NCI-H748 (cell line): ENCODE measurements at regions not wholly inside any gene's neighbourhood (a gene's known extent, or its start where the extent isn't known, plus 50 kb on each side); places are given as distances from the start of the nearest gene placed in this dataset.
"Not testable (repeated sequence)": the region's sequence is repeated elsewhere in the genome, so short reads cannot be mapped to it uniquely, and the experiment has no call there.

Source experiments
- DNase-seq: peaks from one replicate; lab custom pipeline; 2025; ENCODE audit not compliant: unreplicated experiment; lab: John Stamatoyannopoulos, UW

DNA sequence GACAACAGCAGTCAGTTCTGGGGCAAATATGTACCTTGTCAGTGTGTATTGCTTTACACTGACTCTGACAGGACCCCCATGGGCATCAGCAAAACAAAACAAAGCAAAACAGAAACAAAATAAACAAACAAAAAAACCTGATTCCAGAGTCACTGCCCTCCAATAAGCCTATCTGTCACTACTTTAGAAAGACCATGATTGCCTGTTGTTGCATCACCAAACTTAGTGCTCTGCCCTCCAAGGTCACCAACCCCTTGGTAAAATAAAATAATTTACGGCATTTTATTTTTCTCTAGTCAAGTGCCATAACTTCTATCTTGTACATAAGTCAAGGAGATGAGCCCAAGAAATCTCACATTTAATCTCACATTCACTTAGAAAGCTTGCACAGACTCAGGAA lies 120.9 kb upstream of the ADAMTS3 start:
- no peak for DNase-seq

DNA sequence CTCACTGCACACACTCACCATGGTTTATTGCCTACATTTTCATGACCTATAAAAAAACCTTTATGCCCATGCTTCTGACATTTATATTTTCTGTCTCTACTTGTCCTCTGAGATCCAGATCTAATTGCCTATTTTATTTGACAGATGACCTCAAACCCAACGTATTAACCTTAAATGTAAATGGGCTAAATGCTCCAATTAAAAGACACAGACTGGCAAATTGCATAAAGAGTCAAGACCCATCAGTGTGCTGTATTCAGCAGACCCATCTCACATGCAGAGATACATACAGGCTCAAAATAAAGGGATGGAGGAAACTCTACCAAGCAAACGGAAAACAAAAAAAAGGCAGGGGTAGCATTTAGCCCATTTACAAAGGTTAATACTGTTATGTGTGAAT lies 117.4 kb upstream of the ADAMTS3 start:
- not testable (repeated sequence) for DNase-seq

DNA sequence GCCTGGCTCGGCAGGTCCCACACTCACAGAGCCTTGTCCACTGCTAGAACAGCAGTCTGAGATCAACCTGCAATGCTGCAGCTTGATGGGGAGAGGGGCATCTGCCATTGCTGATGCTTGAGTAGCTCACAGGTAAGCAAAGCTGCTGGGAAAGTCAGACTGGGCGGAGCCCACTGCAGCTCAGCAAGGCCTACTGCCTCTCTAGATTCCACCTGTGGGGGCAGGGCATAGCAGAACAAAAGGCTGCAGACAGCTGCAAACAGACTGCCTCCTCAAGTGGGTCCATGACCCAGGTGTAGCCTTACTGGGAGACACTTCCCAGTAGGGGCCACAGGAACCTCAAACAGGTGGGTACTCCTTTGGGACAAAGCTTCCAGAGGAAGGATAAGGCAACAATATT lies 110.6 kb upstream of the ADAMTS3 start:
- DNase-seq, result peak; percentile 1

DNA sequence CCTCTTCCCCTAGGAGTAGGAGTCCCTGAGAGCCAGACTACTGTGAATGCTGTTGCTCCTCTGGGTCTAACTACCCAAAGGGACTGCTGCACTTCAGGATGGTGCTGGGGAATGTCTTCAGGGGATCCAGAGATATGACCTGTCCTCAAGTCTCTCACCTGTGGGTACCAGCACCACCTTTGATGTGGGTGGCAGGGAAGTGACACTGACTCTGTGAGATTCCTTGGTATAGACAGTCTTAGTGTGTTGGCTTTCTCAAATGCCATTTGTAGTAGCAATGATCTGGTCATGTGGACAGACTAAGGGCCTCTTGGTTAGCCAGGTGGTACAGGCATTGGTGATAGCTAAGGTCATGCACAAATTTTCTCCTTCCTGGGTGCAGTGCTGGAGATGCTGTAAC lies 108.9 kb upstream of the ADAMTS3 start:
- DNase-seq, result no peak

DNA sequence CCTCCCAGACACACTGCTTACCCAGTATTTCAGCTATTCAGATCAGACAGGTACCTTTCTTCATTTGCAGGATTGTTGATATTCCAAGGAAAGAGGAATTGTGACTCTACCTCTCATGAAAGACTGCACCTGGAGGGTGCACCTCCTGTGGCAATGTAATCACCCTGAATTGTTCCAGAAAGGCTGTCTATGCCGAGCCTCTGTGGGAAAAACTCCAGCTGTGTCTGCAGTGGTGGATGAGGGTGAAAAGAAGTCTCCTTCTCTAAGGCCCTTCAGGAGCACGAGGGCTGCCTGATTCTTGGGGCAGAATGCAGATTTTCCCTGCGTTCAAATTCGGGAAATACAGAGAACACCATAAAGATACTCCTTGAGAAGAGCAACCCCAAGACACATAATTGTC lies 108.2 kb upstream of the ADAMTS3 start:
- DNase-seq, result no peak

DNA sequence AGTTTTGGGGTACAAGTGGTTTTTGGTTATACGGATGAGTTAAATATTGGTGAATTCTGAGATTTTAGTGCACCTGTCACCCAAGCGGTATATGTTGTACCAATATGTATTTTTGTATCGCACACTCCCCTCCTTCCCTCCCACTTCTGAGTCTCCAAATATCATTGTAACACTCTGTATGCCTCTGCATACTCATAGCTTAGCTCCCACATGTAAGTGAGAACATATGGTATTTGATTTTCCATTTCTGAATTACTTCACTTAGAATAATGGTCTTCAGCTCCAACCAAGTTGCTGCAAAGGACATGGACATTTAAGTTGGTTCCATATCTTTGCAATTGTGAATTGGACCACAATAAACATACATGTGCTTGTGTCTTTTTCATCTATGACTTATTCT lies 103.0 kb upstream of the ADAMTS3 start:
- DNase-seq, result no peak

DNA sequence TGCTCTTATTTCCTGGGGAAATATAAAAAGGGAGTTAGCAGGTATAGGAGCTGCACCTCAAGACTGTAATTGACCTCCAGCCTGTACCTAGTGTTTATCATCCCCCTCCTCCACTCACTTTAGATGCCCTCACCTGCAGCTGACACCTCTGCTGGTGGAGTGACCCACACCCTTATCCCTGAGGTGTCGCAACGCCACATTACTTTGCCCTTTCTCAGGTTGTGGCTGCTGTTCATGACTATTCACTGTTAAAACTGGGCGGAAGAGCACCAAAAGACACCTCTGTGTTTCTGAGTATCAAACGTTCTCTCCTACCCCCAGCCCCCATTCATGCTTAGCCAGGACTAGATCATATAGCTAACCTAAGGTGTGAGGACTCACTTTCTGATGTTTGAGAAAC lies 101.5 kb upstream of the ADAMTS3 start:
- no peak for DNase-seq

DNA sequence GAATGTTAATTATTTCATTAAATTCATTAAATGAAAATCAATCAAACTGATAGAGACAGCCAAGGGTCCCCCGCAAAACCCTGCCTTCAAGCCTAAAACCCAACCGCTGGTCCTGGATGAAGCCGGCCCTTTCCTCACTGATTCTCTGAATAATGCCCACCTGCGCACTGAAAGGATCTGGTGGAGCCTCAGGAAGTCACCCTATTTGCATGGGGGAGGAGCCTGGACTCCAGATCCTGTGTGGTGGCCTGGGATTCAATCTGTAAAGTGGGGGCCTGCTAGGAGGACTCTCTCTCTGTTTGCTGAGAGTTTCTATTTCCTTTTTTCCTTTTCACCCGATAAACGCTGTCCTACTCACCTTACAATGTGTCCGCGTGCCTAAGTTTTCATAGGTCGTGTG lies 97.9 kb upstream of the ADAMTS3 start:
- DNase-seq, result no peak

DNA sequence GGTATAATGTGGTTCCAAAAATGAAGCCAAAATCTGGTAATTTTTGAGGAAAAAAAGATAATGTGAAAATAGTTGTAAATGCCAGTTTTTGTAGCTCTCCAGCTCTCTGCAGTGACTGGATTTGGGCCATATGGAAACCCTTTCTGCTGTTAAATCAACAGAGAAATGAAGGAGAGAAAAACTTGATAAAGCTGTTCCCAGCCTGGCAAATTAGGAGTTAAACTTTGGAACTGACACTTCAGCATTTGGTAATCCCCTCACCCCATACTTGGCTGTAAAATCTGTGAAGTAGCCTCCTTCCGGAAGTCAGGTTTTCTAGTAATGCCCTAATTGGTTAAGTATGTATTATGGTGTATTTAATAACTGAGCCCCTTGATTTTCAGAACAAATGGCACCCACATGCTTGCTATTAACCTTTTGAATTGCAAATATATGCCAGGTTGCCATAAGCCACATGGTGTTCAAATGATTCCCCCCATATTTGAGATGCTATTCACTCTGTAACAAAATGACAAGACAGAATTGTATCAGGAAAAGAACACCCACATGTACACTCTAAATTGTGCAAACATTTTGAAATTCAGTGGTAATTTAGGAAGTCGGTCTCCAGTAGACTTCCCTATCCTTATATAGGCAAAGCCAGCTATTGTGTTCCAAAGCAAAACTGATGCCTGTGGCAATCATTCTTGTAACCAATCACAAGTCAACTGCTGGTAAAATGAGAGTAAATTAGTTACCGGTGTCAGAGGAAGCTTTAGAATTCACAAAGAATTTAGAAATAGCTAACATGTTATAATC lies 96.3 kb upstream of the ADAMTS3 start:
- DNase-seq, result no peak

DNA sequence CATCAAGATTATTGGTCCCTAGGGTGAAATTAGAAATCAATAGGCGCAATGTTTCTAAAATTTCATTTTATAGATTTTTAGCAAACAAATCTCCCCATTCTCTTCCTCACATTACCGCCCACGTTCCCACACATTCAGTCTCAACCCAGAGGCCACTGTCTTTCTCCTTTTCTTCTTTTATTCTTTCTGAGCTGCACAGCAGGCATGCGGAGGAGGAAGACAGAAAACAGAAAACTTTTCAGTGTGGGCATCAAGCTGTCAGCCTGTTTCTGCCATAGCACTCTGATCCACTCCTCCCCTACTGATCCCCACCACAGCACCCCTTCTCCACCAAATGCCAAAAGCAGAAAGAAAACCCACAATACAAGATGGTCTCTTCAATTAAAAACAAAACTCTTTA lies 94.8 kb upstream of the ADAMTS3 start:
- no peak for DNase-seq

DNA sequence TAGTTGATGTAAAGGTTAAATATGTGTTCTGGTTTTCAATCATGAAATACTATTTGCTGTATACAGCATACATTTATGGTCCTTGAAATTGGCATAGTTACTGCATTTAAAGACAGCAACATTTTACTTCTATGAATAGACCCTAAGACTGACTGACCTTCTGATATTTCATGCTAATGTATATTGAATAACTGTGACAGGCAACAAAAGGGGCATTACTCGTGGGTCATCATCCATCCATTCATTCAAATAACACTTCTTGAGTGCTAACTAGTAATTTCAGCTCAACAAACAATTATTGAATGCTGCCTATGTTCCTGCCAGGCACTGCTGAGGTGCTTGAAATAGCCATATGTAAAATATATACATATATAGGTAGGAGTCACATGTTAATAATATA lies 92.8 kb upstream of the ADAMTS3 start:
- no peak for DNase-seq

DNA sequence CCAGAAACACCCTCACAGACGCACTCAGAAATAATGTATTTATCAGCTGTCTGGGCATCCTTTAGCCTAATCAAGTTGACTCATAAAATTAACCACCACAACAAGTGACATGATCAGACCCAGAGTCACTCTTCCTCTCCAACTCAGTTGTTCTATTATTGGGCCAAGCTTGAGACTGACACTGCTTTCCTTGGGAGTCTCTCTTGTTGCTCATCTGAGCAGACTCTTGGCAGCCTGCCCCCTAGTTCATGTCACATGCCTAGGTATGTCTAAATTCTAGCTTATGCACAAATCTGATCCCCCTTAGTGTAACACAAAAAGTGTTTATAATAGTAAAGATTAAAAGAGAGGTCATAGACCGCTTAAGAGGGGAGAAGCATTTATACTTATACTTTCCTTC lies 72.6 kb upstream of the ADAMTS3 start:
- DNase-seq, result no peak

DNA sequence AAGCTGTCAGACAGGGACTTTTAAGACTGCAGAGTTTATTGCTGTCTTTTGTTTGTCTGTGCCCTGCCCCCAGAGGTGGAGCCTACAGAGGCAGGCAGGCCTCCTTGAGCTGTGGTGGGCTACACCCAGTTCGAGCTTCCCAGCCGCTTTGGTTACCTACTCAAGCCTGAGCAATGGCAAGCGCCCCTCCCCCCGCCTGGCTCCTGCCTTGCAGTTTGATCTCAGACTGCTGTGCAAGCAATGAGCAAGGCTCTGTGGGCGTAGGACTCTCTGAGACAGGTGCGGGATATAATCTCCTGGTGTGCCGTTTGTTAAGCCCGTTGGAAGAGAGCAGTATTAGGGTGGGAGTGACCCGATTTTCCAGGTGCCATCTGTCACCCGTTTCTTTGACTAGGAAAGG lies 67.8 kb upstream of the ADAMTS3 start:
- DNase-seq, result not testable (repeated sequence)

DNA sequence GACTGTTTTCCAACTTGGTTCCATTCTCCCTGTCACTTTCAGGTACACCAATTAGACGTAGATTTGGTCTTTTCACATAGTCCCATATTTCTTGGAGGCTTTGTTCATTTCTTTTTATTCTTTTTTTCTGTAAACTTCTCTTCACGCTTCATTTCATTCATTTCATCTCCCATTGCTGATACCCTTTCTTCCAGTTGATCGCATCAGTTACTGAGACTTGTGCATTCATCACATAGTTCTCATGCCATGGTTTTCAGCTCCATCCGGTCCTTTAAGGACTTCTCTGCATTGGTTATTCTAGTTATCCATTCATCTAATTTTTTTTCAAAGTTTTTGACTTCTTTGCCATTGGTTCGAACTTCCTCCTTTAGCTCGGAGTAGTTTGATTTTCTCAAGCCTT lies 66.9 kb upstream of the ADAMTS3 start:
- not testable (repeated sequence) for DNase-seq

DNA sequence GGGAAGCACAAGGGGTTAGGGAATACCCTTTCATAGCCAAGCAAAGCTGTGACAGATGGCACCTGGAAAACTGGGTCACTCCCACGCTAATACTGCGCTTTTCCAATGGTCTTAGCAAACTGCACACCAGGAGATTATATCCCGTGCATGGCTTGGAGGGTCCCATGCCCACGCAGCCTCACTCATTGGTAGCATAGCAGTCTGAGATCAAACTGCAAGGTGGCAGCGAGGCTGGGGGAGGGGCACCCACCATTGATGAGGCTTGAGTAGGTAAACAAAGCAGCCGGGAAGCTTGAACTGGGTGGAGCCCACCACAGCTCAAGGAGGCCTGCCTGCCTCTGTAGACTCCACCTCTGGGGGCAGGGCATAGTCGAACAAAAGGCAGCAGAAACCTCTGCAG lies 63.2 kb upstream of the ADAMTS3 start:
- DNase-seq, result not testable (repeated sequence)

DNA sequence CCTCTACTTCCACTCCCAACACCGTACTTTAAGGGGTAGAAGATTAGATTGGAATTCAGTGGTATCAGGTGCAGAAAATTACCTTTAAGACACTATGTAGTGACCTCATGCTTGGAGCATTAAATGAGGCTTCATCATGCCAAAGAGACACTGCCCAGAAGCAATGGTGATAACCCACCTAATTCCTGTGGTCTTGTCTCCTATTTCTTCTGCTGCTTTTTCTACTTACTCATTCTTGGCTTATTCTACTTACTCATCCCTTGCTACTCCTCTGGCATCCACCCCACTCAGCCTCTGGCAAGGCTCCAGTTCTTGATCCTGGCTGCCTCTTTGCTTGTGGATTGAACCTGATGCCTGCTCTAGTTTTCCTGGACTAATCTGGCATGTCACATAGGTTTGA lies 62.3 kb upstream of the ADAMTS3 start:
- no peak for DNase-seq

DNA sequence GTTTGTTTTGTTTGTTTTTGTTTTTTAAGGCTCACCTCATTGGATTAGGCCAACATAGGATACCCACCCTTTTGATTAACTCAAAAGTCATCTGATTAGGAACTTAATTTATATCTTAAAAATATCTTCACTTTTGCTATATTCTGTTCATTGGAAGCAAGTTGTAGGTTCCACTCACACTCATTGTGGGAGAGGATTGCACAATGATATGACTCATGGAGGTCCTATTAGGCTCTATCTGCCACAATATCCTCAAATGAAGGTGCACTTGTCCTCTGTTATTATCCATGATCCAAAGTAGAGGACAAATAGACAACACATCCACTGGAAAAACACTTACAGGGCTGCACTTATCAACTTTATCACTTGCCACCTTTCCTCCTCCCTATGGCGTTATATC lies 60.5 kb upstream of the ADAMTS3 start:
- DNase-seq, result no peak

DNA sequence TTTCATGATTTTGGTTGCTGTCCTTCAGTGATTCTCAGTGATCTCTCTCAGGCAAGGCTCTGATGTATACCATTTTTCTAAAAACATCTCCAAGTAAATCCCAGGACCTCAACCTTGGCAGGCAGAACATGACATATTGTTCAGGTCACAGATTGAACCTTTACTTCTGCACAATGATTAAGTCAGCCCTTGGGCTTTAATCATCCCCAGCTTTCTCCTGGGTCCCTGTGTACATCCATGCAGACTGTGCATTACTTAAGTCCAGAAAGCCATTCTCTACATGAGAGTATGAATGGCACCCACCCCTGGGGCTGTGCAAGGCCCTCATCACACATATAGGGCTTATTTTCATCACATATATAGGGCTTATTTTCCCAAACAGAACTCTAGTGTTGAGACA lies 58.7 kb upstream of the ADAMTS3 start:
- DNase-seq, result no peak
